ENCODE measurements at regions not wholly inside any gene's neighbourhood (a gene's known extent, or its start where the extent isn't known, plus 50 kb on each side); places are given as distances from the start of the nearest gene placed in this dataset.
"Not testable (repeated sequence)": the region's sequence is repeated elsewhere in the genome, so short reads cannot be mapped to it uniquely, and the experiment has no call there.

DNA sequence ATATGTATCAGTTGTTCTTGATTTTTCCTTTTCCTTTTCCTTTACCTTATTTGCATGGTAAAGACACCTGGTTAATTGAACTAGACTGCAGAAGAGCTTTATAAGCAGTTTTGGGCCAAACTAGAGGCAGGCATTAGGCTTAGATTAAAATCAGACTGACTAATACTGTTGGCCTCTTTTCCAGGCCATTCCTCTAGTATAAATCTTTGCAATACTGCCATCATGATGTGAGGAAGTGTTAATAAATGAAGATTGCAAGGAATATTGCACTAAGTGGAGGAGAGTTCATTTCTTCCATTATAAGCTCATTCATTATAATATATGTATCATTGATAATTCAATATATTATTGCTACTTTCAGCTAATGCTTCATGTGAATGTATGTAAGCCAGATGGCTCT is 163.8 kb downstream of the MMUT start (continued):
- TF ChIP-seq MAFG (CRISPR knock-in tag; IDR thresholded peaks at IDR 0.05): no peak
- no peak for TF ChIP-seq NKX3-1 (CRISPR knock-in tag; IDR thresholded peaks at IDR 0.05)
- no peak for TF ChIP-seq MXI1 (IDR thresholded peaks at IDR 0.05; ENCODE audit: borderline replicate concordance, low read depth, low read length)

DNA sequence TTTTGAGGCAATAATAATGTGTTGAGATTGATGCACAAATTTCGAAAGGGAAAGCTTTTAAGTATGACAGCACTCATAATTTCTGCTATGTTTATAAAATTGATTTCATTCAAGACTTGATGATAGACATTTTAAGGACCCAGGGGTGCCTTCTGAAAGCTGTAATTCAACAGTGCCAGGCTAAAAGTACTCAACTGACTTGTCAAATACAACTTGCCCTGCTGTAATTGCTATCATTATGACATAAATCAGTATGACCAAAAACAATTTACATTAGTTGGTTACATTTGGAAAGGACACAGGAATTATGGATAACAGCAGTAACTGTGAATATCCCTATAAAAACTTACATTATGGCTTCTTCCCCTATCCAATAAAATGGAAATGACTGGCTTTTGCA is 178.9 kb downstream of the MMUT start:
- 2% methylated on average over 1 of the region's 1 CpG for WGBS (ENCODE audit: low lambda C conversion rate)
- Histone ChIP-seq H3K4me1 (ENCODE audit: insufficient read depth, low read length) (no peaks in the 10 kb centered on the region), H3K9ac (ENCODE audit: insufficient read depth, low read depth, low read length) (no peak overlapping the region), H3K36me3 (replicated peaks in 1 of 2; ENCODE audit: control insufficient read depth in 1 of 2, insufficient read depth in 2 of 2, low read length in 2 of 2) (no peaks in the 10 kb centered on the region), H2AFZ (ENCODE audit: low read length) (no peak overlapping the region), H3K4me2 (ENCODE audit: low read depth, low read length) (no peak overlapping the region), H3K4me3 (replicated peaks in 1 of 3; ENCODE audit: insufficient read depth in 1 of 3, low read depth in 2 of 3, low read length in 3 of 3) (no peak overlapping the region), H4K20me1 (ENCODE audit: insufficient read depth, low read length) (no peaks in the 10 kb centered on the region), H3K9me3 (ENCODE audit: low read length) (no peaks in the 10 kb centered on the region), H3K27me3 (ENCODE audit: control insufficient read depth in 1 of 2, insufficient read depth in 2 of 2, low read length in 2 of 2) (no peaks in the 10 kb centered on the region), H3K79me2 (ENCODE audit: insufficient read depth, low read length) (no peaks in the 10 kb centered on the region), H3K27ac (ENCODE audit: extremely low read length, insufficient read depth, low read length) (no peak overlapping the region)
- DNase-seq (ENCODE audit: low spot score): no peak
- ChIA-PET CTCF (ENCODE audit: low intra/inter-chr PET ratio, low total read pairs) (no interaction called here), POLR2A (no interaction called here)
- BruUV-seq (replicated peaks): no TSS peak
- FAIRE-seq: no peak
- in situ Hi-C loops (cut with HindIII; ENCODE audit: extremely low pct_ligation_motif_present, low pct_unique_long_range_greater_than_20kb) (no loop called here), intact Hi-C loops (cut with micrococcal nuclease; ENCODE audit: unreplicated experiment) (no loop called here)
- TF ChIP-seq ZNF253 (CRISPR knock-in tag; IDR thresholded peaks at IDR 0.05; ENCODE audit: borderline replicate concordance): no peak
- TF ChIP-seq HDAC6 (IDR thresholded peaks at IDR 0.05; ENCODE audit: low read depth, low read length): no peak
- no peak for TF ChIP-seq U2AF1 (optimal IDR thresholded peaks at IDR 0.05; ENCODE audit: low read depth, low read length)
- no peak for TF ChIP-seq ZNF354B (CRISPR knock-in tag; IDR thresholded peaks at IDR 0.05)
- TF ChIP-seq JARID2 (CRISPR knock-in tag; IDR thresholded peaks at IDR 0.05; ENCODE audit: insufficient replicate concordance): no peak
- TF ChIP-seq, protein P1, sequence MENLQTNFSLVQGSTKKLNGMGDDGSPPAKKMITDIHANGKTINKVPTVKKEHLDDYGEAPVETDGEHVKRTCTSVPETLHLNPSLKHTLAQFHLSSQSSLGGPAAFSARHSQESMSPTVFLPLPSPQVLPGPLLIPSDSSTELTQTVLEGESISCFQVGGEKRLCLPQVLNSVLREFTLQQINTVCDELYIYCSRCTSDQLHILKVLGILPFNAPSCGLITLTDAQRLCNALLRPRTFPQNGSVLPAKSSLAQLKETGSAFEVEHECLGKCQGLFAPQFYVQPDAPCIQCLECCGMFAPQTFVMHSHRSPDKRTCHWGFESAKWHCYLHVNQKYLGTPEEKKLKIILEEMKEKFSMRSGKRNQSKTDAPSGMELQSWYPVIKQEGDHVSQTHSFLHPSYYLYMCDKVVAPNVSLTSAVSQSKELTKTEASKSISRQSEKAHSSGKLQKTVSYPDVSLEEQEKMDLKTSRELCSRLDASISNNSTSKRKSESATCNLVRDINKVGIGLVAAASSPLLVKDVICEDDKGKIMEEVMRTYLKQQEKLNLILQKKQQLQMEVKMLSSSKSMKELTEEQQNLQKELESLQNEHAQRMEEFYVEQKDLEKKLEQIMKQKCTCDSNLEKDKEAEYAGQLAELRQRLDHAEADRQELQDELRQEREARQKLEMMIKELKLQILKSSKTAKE (CRISPR knock-in tag; IDR thresholded peaks at IDR 0.05; ENCODE audit: borderline replicate concordance): no peak
- ATAC-seq: no peak

DNA sequence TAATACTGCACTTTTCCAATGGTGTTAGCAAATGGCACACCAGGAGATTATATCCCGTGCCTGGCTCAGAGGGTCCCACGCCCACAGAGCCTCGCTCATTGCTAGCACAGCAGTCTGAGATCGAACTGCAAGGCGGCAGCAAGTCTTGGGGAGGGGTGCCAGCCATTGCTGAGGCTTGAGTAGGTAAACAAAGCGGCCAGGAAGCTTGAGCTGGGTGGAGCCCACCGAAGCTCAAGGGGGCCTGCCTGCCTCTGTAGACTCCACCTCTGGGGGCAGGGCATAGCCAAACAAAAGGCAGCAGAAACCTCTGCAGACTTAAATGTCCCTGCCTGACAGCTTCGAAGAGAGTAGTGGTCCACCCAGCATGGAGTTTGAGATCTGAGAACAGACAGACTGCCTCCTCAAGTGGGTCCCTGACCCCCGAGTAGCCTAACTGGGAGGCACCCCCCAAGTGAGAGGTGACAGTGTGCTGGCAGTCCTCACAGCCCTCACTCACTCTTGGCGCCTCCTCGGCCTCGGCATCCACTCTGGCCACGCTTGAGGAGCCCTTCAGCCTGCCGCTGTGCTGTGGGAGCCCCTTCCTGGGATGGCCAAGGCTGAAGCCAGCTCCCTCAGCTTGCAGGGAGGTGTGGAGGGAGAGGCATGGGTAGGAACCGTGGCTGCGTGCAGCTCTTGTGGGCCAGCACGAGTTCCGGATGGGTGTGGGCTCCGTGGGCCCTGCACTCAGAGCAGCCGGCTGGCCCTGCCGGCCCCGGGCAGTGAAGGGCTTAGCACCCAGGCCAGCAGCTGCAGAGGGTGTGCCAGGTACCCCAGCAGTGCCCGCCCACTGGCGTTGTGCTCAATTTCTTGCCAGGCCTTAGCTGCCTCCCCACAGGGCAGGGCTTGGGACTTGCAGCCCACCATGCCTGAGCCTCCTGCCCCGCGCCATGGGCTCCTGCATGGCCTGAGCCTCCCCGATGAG is 188.0 kb downstream of the MMUT start:
- in situ Hi-C loops (cut with HindIII; ENCODE audit: extremely low pct_ligation_motif_present, low pct_unique_long_range_greater_than_20kb); BruUV-seq (replicated peaks); H3K79me2 ChIP-seq (ENCODE audit: insufficient read depth, low read length); H4K20me1 ChIP-seq (ENCODE audit: insufficient read depth, low read length); H3K27me3 ChIP-seq (ENCODE audit: control insufficient read depth in 1 of 2, insufficient read depth in 2 of 2, low read length in 2 of 2); FAIRE-seq; H3K36me3 ChIP-seq (replicated peaks in 1 of 2; ENCODE audit: control insufficient read depth in 1 of 2, insufficient read depth in 2 of 2, low read length in 2 of 2); H3K9me3 ChIP-seq (ENCODE audit: low read length); H3K4me3 ChIP-seq (replicated peaks in 1 of 3; ENCODE audit: insufficient read depth in 1 of 3, low read depth in 2 of 3, low read length in 3 of 3); ATAC-seq; H2AFZ ChIP-seq (ENCODE audit: low read length); CTCF ChIA-PET (ENCODE audit: low intra/inter-chr PET ratio, low total read pairs); intact Hi-C loops (cut with micrococcal nuclease; ENCODE audit: unreplicated experiment); H3K9ac ChIP-seq (ENCODE audit: insufficient read depth, low read depth, low read length); H3K27ac ChIP-seq (ENCODE audit: extremely low read length, insufficient read depth, low read length); H3K4me2 ChIP-seq (ENCODE audit: low read depth, low read length); H3K4me1 ChIP-seq (ENCODE audit: insufficient read depth, low read length); DNase-seq (ENCODE audit: low spot score); POLR2A ChIA-PET: not testable (repeated sequence)
- WGBS (ENCODE audit: low lambda C conversion rate): 22% methylated on average over 16 of the region's 27 CpGs
